H9 (cell line): ENCODE measurements at regions not wholly inside any gene's neighbourhood (a gene's known extent, or its start where the extent isn't known, plus 50 kb on each side); places are given as distances from the start of the nearest gene placed in this dataset.

ENCODE experiments used
- DNase-seq: peaks from one replicate; pipeline ENCODE4 v3.0.0-alpha.2; 2017
- H2AFZ ChIP-seq: one replicate; pipeline ENCODE4 v1.6.1; 2013; ENCODE audit warnings: mild to moderate bottlenecking, low read length, control low read depth, moderate library complexity
- H2AK5ac ChIP-seq: 2 replicates; pipeline ENCODE4 v1.6.1; 2013; ENCODE audit warnings: low read length, control low read depth, mixed read lengths; ENCODE audit not compliant: insufficient read length
- H2BK120ac ChIP-seq: one replicate; pipeline ENCODE4 v1.6.1; 2013; ENCODE audit warnings: low read depth, mild to moderate bottlenecking, low read length, control low read depth, inconsistent platforms; ENCODE audit not compliant: poor library complexity, severe bottlenecking
- H2BK12ac ChIP-seq: 2 replicates; pipeline ENCODE4 v1.6.1; 2013; ENCODE audit warnings: low read length, control low read depth, mixed read lengths, low read depth; ENCODE audit not compliant: insufficient read length
- H2BK15ac ChIP-seq: 2 replicates; pipeline ENCODE4 v1.6.1; 2013; ENCODE audit warnings: low read depth, low read length, control low read depth
- H2BK20ac ChIP-seq: one replicate; pipeline ENCODE4 v1.6.1; 2013; ENCODE audit warnings: low read depth, mild to moderate bottlenecking, low read length, control low read depth, inconsistent platforms; ENCODE audit not compliant: poor library complexity, severe bottlenecking
- H2BK5ac ChIP-seq: 2 replicates; pipeline ENCODE4 v1.6.1; 2013; ENCODE audit warnings: low read length, control low read depth, mixed read lengths; ENCODE audit not compliant: insufficient read length
- H3K14ac ChIP-seq: 2 replicates; pipeline ENCODE4 v1.6.1; 2013; ENCODE audit warnings: low read length, control low read depth; ENCODE audit not compliant: insufficient read depth
- H3K18ac ChIP-seq: 2 replicates; pipeline ENCODE4 v1.6.1; 2013; ENCODE audit warnings: low read depth, mild to moderate bottlenecking, mixed read lengths, low read length, control low read depth; ENCODE audit not compliant: insufficient read length
- H3K23ac ChIP-seq: 2 replicates; pipeline ENCODE4 v1.6.1; 2013; ENCODE audit warnings: low read length, control low read depth, mixed read lengths, low read depth; ENCODE audit not compliant: insufficient read length
- H3K23me2 ChIP-seq: 2 replicates; pipeline ENCODE4 v1.6.1; 2013; ENCODE audit warnings: low read depth, mild to moderate bottlenecking, mixed read lengths, low read length, control low read depth; ENCODE audit not compliant: insufficient read length, poor library complexity, severe bottlenecking
- H3K27ac ChIP-seq: 2 replicates; pipeline ENCODE4 v1.5.1; 2013; ENCODE audit warnings: low read length, control low read depth, mixed read lengths, low read depth; ENCODE audit not compliant: insufficient read length
- H3K27me3 ChIP-seq: 2 replicates; pipeline ENCODE4 v1.6.1; 2013; ENCODE audit warnings: low read length, control low read depth, inconsistent platforms; ENCODE audit not compliant: insufficient read depth
- H3K4ac ChIP-seq: 2 replicates; pipeline ENCODE4 v1.6.1; 2013; ENCODE audit warnings: low read depth, mild to moderate bottlenecking, control low read depth, inconsistent platforms, low read length, moderate library complexity
- H3K4me1 ChIP-seq: 2 replicates; pipeline ENCODE4 v1.6.1; 2013; ENCODE audit warnings: low read length, control low read depth, inconsistent platforms; ENCODE audit not compliant: insufficient read depth
- H3K4me2 ChIP-seq: 2 replicates; pipeline ENCODE4 v1.6.1; 2013; ENCODE audit warnings: low read length, control low read depth, mixed read lengths; ENCODE audit not compliant: insufficient read length, insufficient read depth
- H3K56ac ChIP-seq: 2 replicates; pipeline ENCODE4 v1.6.1; 2013; ENCODE audit warnings: low read depth, mild to moderate bottlenecking, mixed read lengths, low read length, control low read depth; ENCODE audit not compliant: insufficient read length
- H3K79me1 ChIP-seq: 2 replicates; pipeline ENCODE4 v1.6.1; 2013; ENCODE audit warnings: low read depth, mild to moderate bottlenecking, moderate library complexity, low read length, control low read depth, inconsistent platforms; ENCODE audit not compliant: insufficient read depth, poor library complexity, severe bottlenecking
- H3K79me2 ChIP-seq: 2 replicates; pipeline ENCODE4 v1.6.1; 2013; ENCODE audit warnings: low read length, control low read depth, inconsistent platforms; ENCODE audit not compliant: insufficient read depth
- H3K9ac ChIP-seq: 2 replicates; pipeline ENCODE4 v1.6.1; 2013; ENCODE audit warnings: low read length, control low read depth, mixed read lengths; ENCODE audit not compliant: insufficient read length; ENCODE audit errors: extremely low read depth
- H3K9me3 ChIP-seq: one replicate; pipeline ENCODE4 v1.6.1; 2013; ENCODE audit warnings: low read depth, low read length, inconsistent platforms; ENCODE audit not compliant: control insufficient read depth
- H3T11ph ChIP-seq: one replicate; pipeline ENCODE4 v1.6.1; 2013; ENCODE audit warnings: mild to moderate bottlenecking, low read length, control low read depth, inconsistent platforms
- H4K20me1 ChIP-seq: one replicate; pipeline ENCODE4 v1.6.1; 2013; ENCODE audit not compliant: control insufficient read depth, insufficient read length, insufficient read depth
- H4K5ac ChIP-seq: 2 replicates; pipeline ENCODE4 v1.6.1; 2013; ENCODE audit warnings: low read depth, mild to moderate bottlenecking, mixed read lengths, low read length, control low read depth; ENCODE audit not compliant: insufficient read length
- H4K8ac ChIP-seq: replicated peaks from 2 replicates; pipeline ENCODE4 v1.6.1; 2013; ENCODE audit warnings: low read length, control low read depth, mixed read lengths, low read depth; ENCODE audit not compliant: insufficient read length
- H4K91ac ChIP-seq: 2 replicates; pipeline ENCODE4 v1.6.1; 2013; ENCODE audit warnings: low read depth, mild to moderate bottlenecking, moderate library complexity, mixed read lengths, low read length, control low read depth; ENCODE audit not compliant: insufficient read length
- H3K27ac Mint-ChIP-seq, 3 experiments: 2 replicates in 2 of 3; 3 replicates in 1 of 3; pipeline ENCODE4 v1.8.0; 2020 to 2021; ENCODE audit warnings: mixed read lengths in 3 of 3, mild to moderate bottlenecking in 1 of 3, moderate library complexity in 1 of 3
- H3K27me3 Mint-ChIP-seq: 2 replicates; pipeline ENCODE4 v1.8.0; 2021; ENCODE audit warnings: low read depth, mild to moderate bottlenecking, moderate library complexity, mixed read lengths
- H3K36me3 Mint-ChIP-seq, 3 experiments: 2 replicates in 2 of 3; 3 replicates in 1 of 3; pipeline ENCODE4 v1.8.0; 2020 to 2021; ENCODE audit warnings: low read depth in 3 of 3, mixed read lengths in 3 of 3; ENCODE audit not compliant: insufficient read depth in 1 of 3
- H3K4me1 Mint-ChIP-seq, 2 experiments: 2 replicates each; pipeline ENCODE4 v1.8.0; 2020; ENCODE audit warnings: mixed read lengths in 2 of 2
- H3K4me3 Mint-ChIP-seq, 2 experiments: 2 replicates in 1 of 2; 3 replicates in 1 of 2; pipeline ENCODE4 v1.8.0; 2020 to 2021; ENCODE audit warnings: mild to moderate bottlenecking in 2 of 2, mixed read lengths in 2 of 2, moderate library complexity in 1 of 2
- H3K9me3 Mint-ChIP-seq, 2 experiments: 2 replicates in 1 of 2; 3 replicates in 1 of 2; pipeline ENCODE4 v1.8.0; 2020; ENCODE audit warnings: mild to moderate bottlenecking in 2 of 2, mixed read lengths in 2 of 2, moderate library complexity in 1 of 2
- CTCF ChIP-seq: fragments of 200-600 bp; sonication (generic); conservative IDR thresholded peaks from 3 replicates; pipeline ENCODE4 v1.8.0; 2021; ENCODE audit warnings: antibody characterized with exemption, mild to moderate bottlenecking
- WGBS: extraction: QIAGEN DNeasy Blood & Tissue Kit; methylation state at CpG from one replicate; pipeline ENCODE4 v1.1.7; 2013; ENCODE audit warnings: missing lambda C conversion rate, low lambda C conversion rate, mixed read lengths; ENCODE audit not compliant: insufficient read length; ENCODE audit errors: extremely low coverage; 5-methylcytosine and 5-hydroxymethylcytosine counted together

- H3K18ac ChIP-seq = no peak overlapping the region
- WGBS = no CpG with 5 or more reads among the region's 1 CpG
- no peak overlapping the region for H4K8ac ChIP-seq
- Mint-ChIP-seq H3K27me3 (no peaks in the 10 kb centered on the region; the same call in 1 of the 2 replicates), H3K4me1 (peaks cover 33 to 34% of the 10 kb centered on the region in 2 experiments), H3K36me3 (peaks cover 33 to 45% (median 42%) of the 10 kb centered on the region in 3 experiments), H3K4me3 (no peak overlapping the region), H3K27ac (peak overlapping the region; percentile 68 to 79 (median 68); a peak in 6 of 7 replicates), H3K9me3 (peaks cover 38 to 52% of the 10 kb centered on the region in 2 experiments)
- no peak overlapping the region for H2BK12ac ChIP-seq
- no peak overlapping the region for H3K14ac ChIP-seq
- peak overlapping the region; percentile 48 for H3K27ac ChIP-seq
- peaks cover 3% of the 10 kb centered on the region; the same call in 1 of the 2 replicates for H3K4me1 ChIP-seq
- no peak for DNase-seq
- H2BK120ac ChIP-seq = no peak overlapping the region
- no peak overlapping the region for H2BK20ac ChIP-seq
- H2BK15ac ChIP-seq = no peak overlapping the region
- no peak overlapping the region for H4K5ac ChIP-seq
- H4K20me1 ChIP-seq = no peaks in the 10 kb centered on the region
- H3K56ac ChIP-seq = no peak overlapping the region
- H3K9ac ChIP-seq = no peak overlapping the region
- H3K23me2 ChIP-seq = no peaks in the 10 kb centered on the region
- no peak overlapping the region for H2BK5ac ChIP-seq
- H3K9me3 ChIP-seq = peaks cover 32% of the 10 kb centered on the region
- no peaks in the 10 kb centered on the region for H3K79me1 ChIP-seq
- H4K91ac ChIP-seq = no peak overlapping the region
- no peak overlapping the region for H3K4me2 ChIP-seq
- no peak overlapping the region for H3K23ac ChIP-seq
- TF ChIP-seq CTCF = no peak
- no peak overlapping the region for H3T11ph ChIP-seq
- H3K79me2 ChIP-seq = no peaks in the 10 kb centered on the region
- H2AK5ac ChIP-seq = no peak overlapping the region
- H2AFZ ChIP-seq = no peak overlapping the region
- H3K27me3 ChIP-seq = no peaks in the 10 kb centered on the region
- H3K4ac ChIP-seq = no peak overlapping the region
Measured at GRCh38 chr14:61119006-61119405, 138.0 kb downstream of the SLC38A6 start.
